HUES48 (cell line): ENCODE measurements at regions not wholly inside any gene's neighbourhood (a gene's known extent, or its start where the extent isn't known, plus 50 kb on each side); places are given as distances from the start of the nearest gene placed in this dataset.

ENCODE experiments used
- H3K27ac ChIP-seq: one replicate; pipeline ENCODE4 v1.7.0; 2013; ENCODE audit warnings: low read depth, low read length, inconsistent platforms
- H3K27me3 ChIP-seq: 2 replicates; pipeline ENCODE4 v1.6.1; 2013; ENCODE audit warnings: mild to moderate bottlenecking, low read length; ENCODE audit not compliant: control insufficient read depth, insufficient read depth
- H3K36me3 ChIP-seq: 2 replicates; pipeline ENCODE4 v1.6.1; 2013; ENCODE audit warnings: low read length; ENCODE audit not compliant: control insufficient read depth, insufficient read depth
- H3K4me1 ChIP-seq: 2 replicates; pipeline ENCODE4 v1.6.1; 2013; ENCODE audit warnings: mild to moderate bottlenecking, low read length; ENCODE audit not compliant: control insufficient read depth, insufficient read depth
- H3K4me3 ChIP-seq: 2 replicates; pipeline ENCODE4 v1.5.1; 2013; ENCODE audit warnings: mild to moderate bottlenecking, low read depth, low read length
- H3K9ac ChIP-seq: 2 replicates; pipeline ENCODE4 v1.6.1; 2013; ENCODE audit warnings: mild to moderate bottlenecking, low read depth, low read length, moderate library complexity
- H3K9me3 ChIP-seq: 2 replicates; pipeline ENCODE4 v1.6.1; 2013; ENCODE audit warnings: low read length; ENCODE audit not compliant: control insufficient read depth, insufficient read depth

DNA sequence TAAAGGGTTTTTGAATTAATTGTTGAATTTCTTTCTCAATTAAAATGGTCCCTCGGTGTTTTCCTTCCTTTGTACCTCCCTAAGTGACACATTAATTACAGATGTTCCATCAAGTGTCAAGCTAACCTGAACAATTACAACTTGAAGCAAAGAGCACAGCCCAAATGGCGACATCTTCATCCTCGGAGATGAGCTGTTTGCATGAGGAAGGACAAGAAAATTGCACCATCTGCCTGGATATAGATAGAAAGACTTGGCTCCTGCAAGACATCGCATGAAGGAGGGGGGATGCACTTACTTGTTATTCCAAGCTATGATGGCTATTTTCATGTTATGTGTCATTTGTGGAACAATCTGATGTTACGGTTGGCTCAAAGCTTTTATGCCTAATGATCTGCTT lies 86.4 kb upstream of the ZKSCAN2 start:
- Histone ChIP-seq H3K36me3 (no peaks in the 10 kb centered on the region), H3K4me1 (no peaks in the 10 kb centered on the region), H3K4me3 (no peak overlapping the region), H3K9me3 (no peaks in the 10 kb centered on the region), H3K9ac (no peak overlapping the region), H3K27ac (no peak overlapping the region), H3K27me3 (no peaks in the 10 kb centered on the region)

- Histone ChIP-seq H3K4me3 (no peak overlapping the region), H3K9me3 (no peaks in the 10 kb centered on the region), H3K27ac (no peak overlapping the region), H3K36me3 (no peaks in the 10 kb centered on the region), H3K27me3 (no peaks in the 10 kb centered on the region), H3K9ac (no peak overlapping the region), H3K4me1 (no peaks in the 10 kb centered on the region)
These were observed 83.3 kb upstream of the ZKSCAN2 start for GRCh38 chr16:25340973-25341372.

- H3K4me3 ChIP-seq: no peak overlapping the region
- H3K4me1 ChIP-seq: peaks cover 13% of the 10 kb centered on the region
- peak overlapping the region; percentile 65 for H3K27ac ChIP-seq
These were observed 60.2 kb upstream of the ZKSCAN2 start for GRCh38 chr16:25317732-25318316.

DNA sequence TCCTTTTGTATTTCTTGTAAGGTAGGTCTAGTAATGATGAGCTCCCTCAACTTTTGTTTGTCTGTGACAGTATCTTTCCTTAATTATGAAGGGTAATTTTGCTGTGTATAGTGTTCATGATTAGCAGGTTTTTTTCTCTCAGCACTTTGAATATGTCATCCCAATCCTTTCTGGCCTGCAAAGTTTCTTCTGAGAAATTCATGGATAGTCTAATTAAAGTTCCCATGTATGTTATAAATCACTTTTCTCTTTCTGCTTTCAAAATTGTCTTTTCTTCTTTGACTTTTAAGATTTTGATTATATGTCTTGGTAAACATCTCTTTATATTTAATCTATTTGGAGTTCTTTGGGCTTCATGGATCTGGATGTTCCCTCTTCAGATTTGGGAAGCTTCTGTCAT lies 54.3 kb upstream of the ZKSCAN2 start:
- H3K27ac ChIP-seq: no peak overlapping the region
- no peak overlapping the region for H3K4me3 ChIP-seq
- H3K27me3 ChIP-seq: no peaks in the 10 kb centered on the region
- no peaks in the 10 kb centered on the region for H3K4me1 ChIP-seq
- no peaks in the 10 kb centered on the region for H3K36me3 ChIP-seq
- H3K9me3 ChIP-seq: peaks cover 6% of the 10 kb centered on the region
- H3K9ac ChIP-seq: no peak overlapping the region

More at GRCh38 chr16:25317732-25318316, 60.2 kb upstream of the ZKSCAN2 start:
- no peaks in the 10 kb centered on the region for H3K27me3 ChIP-seq
- H3K36me3 ChIP-seq: no peaks in the 10 kb centered on the region
- H3K9ac ChIP-seq: no peak overlapping the region
- no peaks in the 10 kb centered on the region; the same call in 1 of the 2 replicates for H3K9me3 ChIP-seq

DNA sequence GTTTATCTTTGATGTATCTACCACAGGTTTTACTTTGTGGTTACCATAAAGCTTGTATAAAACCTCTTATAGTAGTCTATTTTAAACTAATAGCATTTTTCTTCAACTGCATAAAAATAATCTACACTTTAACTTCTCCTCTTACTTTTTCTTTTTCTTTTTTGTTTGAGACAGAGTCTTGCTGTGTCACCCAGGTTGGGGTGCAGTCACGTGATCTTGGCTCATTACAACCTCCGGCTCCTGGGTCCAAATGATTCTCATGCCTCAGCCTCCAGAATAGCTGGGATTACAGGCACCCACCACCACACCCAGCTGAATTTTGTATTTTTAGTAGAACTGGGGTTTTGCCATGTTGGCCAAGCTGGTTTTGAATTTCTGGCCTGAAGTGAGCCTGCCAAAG lies 53.4 kb upstream of the ZKSCAN2 start:
- Histone ChIP-seq H3K27me3 (no peaks in the 10 kb centered on the region), H3K9me3 (peaks cover 6% of the 10 kb centered on the region), H3K27ac (no peak overlapping the region), H3K36me3 (no peaks in the 10 kb centered on the region), H3K9ac (no peak overlapping the region), H3K4me3 (no peak overlapping the region), H3K4me1 (no peaks in the 10 kb centered on the region)
